Activated CD4-positive, alpha-beta T cell treated with anti-CD3 and anti-CD28 coated beads, Interleukin-2, amount 10 ng/mL, durations not matched to agents 7 days and 5 days (primary cell): ENCODE measurements at regions not wholly inside any gene's neighbourhood (a gene's known extent, or its start where the extent isn't known, plus 50 kb on each side); places are given as distances from the start of the nearest gene placed in this dataset.

ENCODE experiments used
- CTCF ChIA-PET: fragments of 350-600 bp; sonication (Branson Sonifier 250); formaldehyde crosslinking; loops from one replicate; lab custom pipeline; 2021; ENCODE audit warnings: antibody characterized with exemption; lab: Charles Lee
- POLR2A ChIA-PET: fragments of 350-600 bp; sonication (Branson Sonifier 250); formaldehyde crosslinking; loops from one replicate; lab custom pipeline; 2021; ENCODE audit warnings: antibody characterized with exemption; lab: Charles Lee
- DNase-seq: peaks from one replicate; pipeline ENCODE4 v3.0.0-alpha.2; 2020
- H3K27ac Mint-ChIP-seq: one replicate; pipeline ENCODE4 v1.8.0; 2021; ENCODE audit warnings: mild to moderate bottlenecking, moderate library complexity, mixed read lengths
- H3K27me3 Mint-ChIP-seq: one replicate; pipeline ENCODE4 v1.8.0; 2021; ENCODE audit warnings: mixed read lengths
- H3K36me3 Mint-ChIP-seq: one replicate; pipeline ENCODE4 v1.8.0; 2021; ENCODE audit warnings: low read depth, mixed read lengths
- H3K4me1 Mint-ChIP-seq: one replicate; pipeline ENCODE4 v1.8.0; 2021; ENCODE audit warnings: mixed read lengths
- H3K4me3 Mint-ChIP-seq: one replicate; pipeline ENCODE4 v1.8.0; 2021; ENCODE audit warnings: mild to moderate bottlenecking, moderate library complexity, mixed read lengths
- H3K9me3 Mint-ChIP-seq: one replicate; pipeline ENCODE4 v1.8.0; 2021; ENCODE audit warnings: mixed read lengths

DNA sequence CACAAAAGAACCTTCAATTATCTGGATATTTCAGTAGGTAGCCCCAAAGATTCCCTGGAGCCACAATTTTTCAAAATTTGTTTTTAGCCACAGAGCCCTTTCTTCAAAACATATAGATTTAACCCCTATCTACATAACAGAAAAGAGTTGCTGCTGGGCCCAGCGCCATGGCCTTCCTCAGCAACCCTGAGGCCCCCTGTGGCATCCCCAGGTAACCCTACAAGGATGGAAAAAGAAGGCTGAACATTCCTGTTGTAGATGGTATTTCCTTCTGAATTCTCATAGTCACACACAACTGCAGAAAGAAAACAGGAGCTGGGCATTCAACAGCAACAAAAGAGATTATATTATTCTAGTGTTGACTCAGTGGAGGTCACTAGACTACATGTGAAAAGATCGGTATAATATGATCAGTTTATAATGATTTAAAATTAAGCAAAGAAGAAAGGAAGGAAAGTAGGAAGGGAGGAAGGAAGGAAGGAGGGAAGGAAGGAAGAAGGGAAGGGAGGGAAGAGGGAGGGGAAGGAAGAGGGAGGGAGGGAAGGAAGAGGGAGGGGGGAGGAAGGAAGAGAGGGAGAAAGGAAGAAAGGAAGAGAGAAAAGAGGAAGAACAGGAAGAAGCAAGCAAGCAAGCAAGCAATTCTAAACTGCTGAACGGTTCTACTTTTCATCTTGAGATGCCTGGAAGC is 342.5 kb upstream of the NR2F2 start:
- Mint-ChIP-seq H3K4me3 (no peak overlapping the region), H3K9me3 (no peaks in the 10 kb centered on the region), H3K27ac (no peak overlapping the region), H3K27me3 (peaks cover 33% of the 10 kb centered on the region), H3K36me3 (no peaks in the 10 kb centered on the region), H3K4me1 (peaks cover 8% of the 10 kb centered on the region)
- CTCF ChIA-PET = no interaction called here
- POLR2A ChIA-PET = no interaction called here
- DNase-seq = no peak

DNA sequence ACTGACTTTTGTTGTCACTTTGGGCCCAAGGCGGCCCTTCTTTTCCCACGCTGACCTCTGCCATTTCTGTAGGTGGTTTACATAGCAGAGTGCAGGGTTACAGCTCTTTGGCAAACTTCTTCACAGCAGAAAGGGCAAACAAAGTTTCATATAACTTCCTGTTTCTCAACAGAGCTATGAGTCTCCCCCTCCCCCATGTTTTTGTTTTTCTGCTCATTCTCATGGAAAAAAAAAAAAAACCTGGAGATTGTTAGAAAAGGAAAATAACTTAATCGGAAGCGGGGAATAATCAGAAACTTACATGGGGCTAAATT is 342.0 kb upstream of the NR2F2 start:
- Mint-ChIP-seq H3K36me3 (no peaks in the 10 kb centered on the region), H3K4me1 (peaks cover 8% of the 10 kb centered on the region), H3K27ac (no peak overlapping the region), H3K9me3 (no peaks in the 10 kb centered on the region), H3K27me3 (peaks cover 33% of the 10 kb centered on the region), H3K4me3 (no peak overlapping the region)
- no peak for DNase-seq
- CTCF ChIA-PET = no interaction called here
- POLR2A ChIA-PET = no interaction called here

GRCh38 chr15:95989392-95989791 is 341.1 kb upstream of the NR2F2 start:
- no peaks in the 10 kb centered on the region for H3K36me3 Mint-ChIP-seq

DNA sequence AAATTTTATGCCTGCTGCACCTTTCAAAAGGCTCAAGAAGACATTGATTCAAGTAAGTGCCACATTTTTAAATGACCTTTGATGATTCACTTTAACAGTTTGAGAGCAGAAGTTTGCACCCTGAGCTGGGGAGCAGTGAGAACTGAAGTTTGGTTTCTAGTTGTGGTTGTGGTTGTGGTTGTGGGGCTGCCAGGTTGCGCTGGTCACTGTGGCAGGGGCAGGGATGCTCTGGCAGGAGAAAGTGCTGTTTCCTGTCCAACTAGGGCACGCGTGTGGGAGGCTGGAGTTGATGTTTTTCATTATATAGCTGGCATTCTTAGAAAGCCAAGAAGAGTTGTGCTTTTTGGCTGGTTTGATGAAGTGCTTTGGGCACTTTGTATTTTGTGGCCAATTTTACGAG is 339.7 kb upstream of the NR2F2 start:
- no peaks in the 10 kb centered on the region for H3K9me3 Mint-ChIP-seq
- no peak overlapping the region for H3K27ac Mint-ChIP-seq
- no peaks in the 10 kb centered on the region for H3K36me3 Mint-ChIP-seq
- CTCF ChIA-PET = no interaction called here
- DNase-seq = no peak
- peaks cover 13% of the 10 kb centered on the region for H3K4me1 Mint-ChIP-seq
- H3K4me3 Mint-ChIP-seq = no peak overlapping the region
- POLR2A ChIA-PET = no interaction called here
- peaks cover 35% of the 10 kb centered on the region for H3K27me3 Mint-ChIP-seq

More at GRCh38 chr15:95989392-95989791, 341.1 kb upstream of the NR2F2 start:
- Mint-ChIP-seq H3K4me1 (peaks cover 8% of the 10 kb centered on the region), H3K27ac (no peak overlapping the region), H3K9me3 (no peaks in the 10 kb centered on the region), H3K4me3 (no peak overlapping the region), H3K27me3 (peaks cover 29% of the 10 kb centered on the region)
- POLR2A ChIA-PET = no interaction called here
- no peak for DNase-seq
- CTCF ChIA-PET = no interaction called here

DNA sequence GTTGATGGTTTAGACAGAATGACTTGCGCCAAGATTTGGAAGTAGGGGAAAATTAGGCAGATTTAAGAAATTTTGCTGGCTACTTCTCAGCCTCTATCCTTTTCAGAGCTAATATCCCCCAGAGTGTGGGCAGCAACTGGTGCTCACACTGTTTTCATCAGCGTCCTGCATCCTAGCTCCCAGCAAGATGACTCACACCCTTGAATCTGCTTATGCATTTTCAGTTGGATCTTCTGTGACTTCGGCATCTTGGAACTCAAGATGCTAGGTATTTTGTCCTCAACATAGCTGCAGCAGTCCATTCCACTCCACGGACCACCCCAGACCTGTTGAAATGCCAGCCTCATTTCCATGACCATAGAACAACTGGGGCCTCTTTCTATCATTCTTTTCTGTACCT is 336.1 kb upstream of the NR2F2 start:
- H3K27ac Mint-ChIP-seq = no peak overlapping the region
- H3K9me3 Mint-ChIP-seq = peaks cover 5% of the 10 kb centered on the region
- ChIA-PET CTCF (interaction anchor here (1.0 kb wide), 1 partner anchor 23 kb away, joined by 6 read pairs; no protein-coding TSS in a partner anchor), POLR2A (no interaction called here)
- peaks cover 28% of the 10 kb centered on the region for H3K4me1 Mint-ChIP-seq
- no peak overlapping the region for H3K4me3 Mint-ChIP-seq
- no peak for DNase-seq
- H3K27me3 Mint-ChIP-seq = peaks cover 55% of the 10 kb centered on the region
- H3K36me3 Mint-ChIP-seq = no peaks in the 10 kb centered on the region

GRCh38 chr15:95995375-95996168 is 334.9 kb upstream of the NR2F2 start:
- peaks cover 23% of the 10 kb centered on the region for H3K4me1 Mint-ChIP-seq
- H3K36me3 Mint-ChIP-seq = no peaks in the 10 kb centered on the region
- H3K9me3 Mint-ChIP-seq = peaks cover 5% of the 10 kb centered on the region
- CTCF ChIA-PET = interaction anchor here (1.0 kb wide), 1 partner anchor 21 kb away, joined by 6 read pairs; no protein-coding TSS in a partner anchor
- POLR2A ChIA-PET = no interaction called here
- no peak overlapping the region for H3K27ac Mint-ChIP-seq
- DNase-seq = no peak
- H3K27me3 Mint-ChIP-seq = peaks cover 53% of the 10 kb centered on the region
- no peak overlapping the region for H3K4me3 Mint-ChIP-seq

DNA sequence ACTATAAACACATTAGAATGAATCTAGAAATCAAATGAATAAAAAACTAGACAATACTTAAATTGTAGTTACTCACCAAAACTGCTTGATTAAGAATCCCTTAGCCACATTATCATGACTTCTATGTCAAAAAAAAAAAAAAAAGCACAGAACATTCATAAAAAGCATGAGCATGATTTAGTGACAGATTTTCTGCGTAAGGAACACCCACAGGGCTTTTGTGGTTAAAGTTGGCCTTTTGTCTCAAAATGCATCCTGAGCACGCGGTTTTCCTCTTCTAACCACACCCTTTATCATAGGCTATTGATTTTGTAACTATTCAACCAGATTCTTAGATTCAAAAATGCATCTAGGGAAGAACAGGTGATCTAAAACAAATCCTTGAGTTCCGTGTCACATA is 334.0 kb upstream of the NR2F2 start:
- no peak overlapping the region for H3K4me3 Mint-ChIP-seq

DNA sequence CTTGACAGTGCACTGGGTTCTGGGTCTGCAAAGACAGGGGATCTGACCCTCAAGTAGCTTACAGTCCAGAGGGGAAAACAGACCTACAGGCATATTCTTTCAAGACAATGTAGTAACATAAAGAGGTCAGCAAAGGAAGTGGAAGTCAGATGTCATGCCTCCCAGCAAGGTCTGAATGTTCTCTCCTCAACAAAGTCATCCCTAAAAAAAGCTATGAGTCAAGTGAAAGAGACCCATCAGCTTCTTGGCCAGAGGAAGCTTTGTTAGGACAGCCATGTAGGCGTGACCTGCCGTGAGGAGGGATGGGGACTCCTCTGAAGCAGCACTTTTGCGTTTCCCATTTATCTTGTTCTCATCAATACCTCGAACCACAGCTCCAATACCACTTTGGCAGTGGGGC is 331.6 kb upstream of the NR2F2 start:
- DNase-seq = no peak
- Mint-ChIP-seq H3K27me3 (peaks cover 66% of the 10 kb centered on the region), H3K27ac (no peak overlapping the region), H3K4me1 (peaks cover 20% of the 10 kb centered on the region), H3K36me3 (no peaks in the 10 kb centered on the region), H3K4me3 (no peak overlapping the region), H3K9me3 (peaks cover 5% of the 10 kb centered on the region)
- ChIA-PET POLR2A (no interaction called here), CTCF (interaction anchor here (0.8 to 1.3 kb wide), 2 partner anchors 22 to 49 kb away, joined by 3 read pairs; no protein-coding TSS in a partner anchor)

More for the DNA sequence above, 334.0 kb upstream of the NR2F2 start:
- peaks cover 20% of the 10 kb centered on the region for H3K4me1 Mint-ChIP-seq
- DNase-seq = peak; percentile 50
- CTCF ChIA-PET = no interaction called here
- H3K9me3 Mint-ChIP-seq = peaks cover 5% of the 10 kb centered on the region
- H3K36me3 Mint-ChIP-seq = no peaks in the 10 kb centered on the region
- peak overlapping the region; percentile 1 for H3K27ac Mint-ChIP-seq
- peaks cover 57% of the 10 kb centered on the region for H3K27me3 Mint-ChIP-seq
- POLR2A ChIA-PET = no interaction called here

- ChIA-PET POLR2A (no interaction called here), CTCF (no interaction called here)
- no peak for DNase-seq
- Mint-ChIP-seq H3K4me3 (no peak overlapping the region), H3K27me3 (peaks cover 42% of the 10 kb centered on the region), H3K4me1 (no peaks in the 10 kb centered on the region), H3K27ac (no peak overlapping the region), H3K9me3 (peaks cover 4% of the 10 kb centered on the region), H3K36me3 (no peaks in the 10 kb centered on the region)
These were observed 327.3 kb upstream of the NR2F2 start for GRCh38 chr15:96002890-96003859.

- Mint-ChIP-seq H3K36me3 (no peaks in the 10 kb centered on the region), H3K4me1 (no peaks in the 10 kb centered on the region), H3K4me3 (no peak overlapping the region), H3K27me3 (peaks cover 29% of the 10 kb centered on the region), H3K9me3 (peaks cover 4% of the 10 kb centered on the region), H3K27ac (no peak overlapping the region)
- CTCF ChIA-PET = no interaction called here
- DNase-seq = no peak
- POLR2A ChIA-PET = no interaction called here
These were observed 324.6 kb upstream of the NR2F2 start for GRCh38 chr15:96005906-96006305.

DNA sequence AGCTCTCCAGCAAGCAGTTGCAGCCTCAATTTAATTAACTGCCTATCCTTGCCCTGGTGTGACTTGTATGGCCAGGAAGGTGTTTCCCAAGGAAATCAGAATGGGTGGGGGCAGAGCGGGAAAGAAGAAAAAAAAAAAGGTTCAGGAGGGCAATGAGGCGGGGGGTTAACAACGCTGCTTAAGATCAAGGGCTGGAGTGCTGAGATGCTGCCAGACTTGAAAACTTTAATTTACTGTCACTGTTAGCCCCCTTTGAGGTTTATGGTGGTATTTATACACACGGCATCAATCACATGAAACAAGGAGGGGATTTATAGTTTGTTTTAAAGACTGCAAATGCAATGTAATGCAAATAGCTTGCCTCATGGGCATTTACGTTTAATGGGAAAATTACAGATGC is 319.4 kb upstream of the NR2F2 start:
- ChIA-PET CTCF (no interaction called here), POLR2A (no interaction called here)
- DNase-seq = no peak
- no peak overlapping the region for H3K4me3 Mint-ChIP-seq
- H3K27me3 Mint-ChIP-seq = peaks cover 22% of the 10 kb centered on the region
- no peaks in the 10 kb centered on the region for H3K4me1 Mint-ChIP-seq
- no peak overlapping the region for H3K27ac Mint-ChIP-seq
- H3K9me3 Mint-ChIP-seq = peaks cover 4% of the 10 kb centered on the region
- no peaks in the 10 kb centered on the region for H3K36me3 Mint-ChIP-seq

GRCh38 chr15:96014939-96015338 is 315.6 kb upstream of the NR2F2 start:
- Mint-ChIP-seq H3K27me3 (peaks cover 7% of the 10 kb centered on the region), H3K27ac (no peak overlapping the region), H3K9me3 (no peaks in the 10 kb centered on the region), H3K4me1 (no peaks in the 10 kb centered on the region), H3K4me3 (no peak overlapping the region), H3K36me3 (no peaks in the 10 kb centered on the region)
- ChIA-PET POLR2A (no interaction called here), CTCF (no interaction called here)
- DNase-seq = no peak

GRCh38 chr15:96019114-96019513 is 311.4 kb upstream of the NR2F2 start:
- no peaks in the 10 kb centered on the region for H3K36me3 Mint-ChIP-seq
- H3K27me3 Mint-ChIP-seq = no peaks in the 10 kb centered on the region
- no peak overlapping the region for H3K27ac Mint-ChIP-seq

More at GRCh38 chr15:96019114-96019513, 311.4 kb upstream of the NR2F2 start:
- ChIA-PET CTCF (no interaction called here), POLR2A (no interaction called here)
- DNase-seq = no peak
- H3K4me3 Mint-ChIP-seq = no peak overlapping the region
- H3K9me3 Mint-ChIP-seq = no peaks in the 10 kb centered on the region
- no peaks in the 10 kb centered on the region for H3K4me1 Mint-ChIP-seq
